HG03575 (cell line): ENCODE measurements at regions not wholly inside any gene's neighbourhood (a gene's known extent, or its start where the extent isn't known, plus 50 kb on each side); places are given as distances from the start of the nearest gene placed in this dataset.

Experiments
- ATAC-seq: cut with Tn5 transposase; IDR thresholded peaks from one replicate; pipeline ENCODE4 v1.9.1; 2021; ENCODE audit not compliant: unreplicated experiment, insufficient number of reproducible peaks, low FRiP score; ENCODE audit errors: extremely low read depth

DNA sequence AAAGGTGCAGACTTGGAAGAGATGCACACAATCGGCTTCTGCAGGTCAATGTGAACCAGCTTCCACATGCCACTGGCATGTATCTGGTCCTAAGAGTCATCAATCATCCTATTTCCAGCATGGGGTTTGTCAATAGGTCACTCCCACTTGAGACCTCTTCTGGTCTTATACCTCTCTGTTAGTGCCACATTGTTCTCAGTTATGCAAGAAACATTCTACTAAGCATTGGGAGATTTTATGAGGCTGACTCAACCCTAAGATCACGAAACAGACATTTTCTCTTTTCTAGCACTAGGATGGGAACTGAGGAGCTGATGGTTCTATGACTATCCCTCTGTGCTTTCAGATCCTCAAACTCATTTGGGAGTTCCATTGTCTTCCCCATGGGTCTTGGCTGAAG, 581.5 kb upstream of the KLF12 start:
- no peak for ATAC-seq

DNA sequence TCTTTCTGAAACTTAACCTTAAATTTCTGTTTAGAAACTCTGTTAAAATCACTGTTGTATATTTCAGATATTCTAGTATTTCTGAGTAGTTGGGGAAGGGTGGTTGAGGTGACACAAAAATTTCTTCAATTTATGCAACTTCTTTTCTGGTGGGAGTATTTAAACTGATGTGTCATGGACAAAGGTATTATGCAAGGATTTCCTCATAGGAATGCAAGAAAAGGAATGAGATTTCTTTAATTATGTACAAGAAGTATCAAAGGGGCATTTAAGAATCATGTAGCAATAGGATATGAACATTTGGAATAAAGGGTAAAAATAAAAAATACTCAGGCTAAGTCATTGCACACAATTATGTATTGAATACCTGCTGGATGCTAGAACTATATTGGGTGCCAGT, 575.8 kb upstream of the KLF12 start:
- no peak for ATAC-seq

DNA sequence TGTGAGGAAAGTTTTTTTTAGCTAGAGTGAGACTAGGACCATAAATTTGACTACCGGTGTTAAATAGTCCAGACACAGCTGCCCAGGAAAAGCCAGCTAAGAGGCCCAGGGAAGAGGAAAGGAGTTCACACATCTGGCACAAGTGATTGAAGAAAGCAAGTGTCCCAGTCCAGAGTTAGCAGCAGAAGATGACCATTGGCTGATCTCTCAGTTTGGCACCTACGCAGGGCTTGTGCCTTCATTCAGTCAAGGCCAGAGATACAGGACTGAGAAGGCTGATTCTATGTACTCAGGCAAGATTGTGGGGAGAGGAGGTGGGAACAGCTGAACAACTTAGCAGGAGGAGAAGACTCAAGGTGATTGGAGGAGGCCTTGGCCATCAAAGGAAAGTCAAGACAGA, 575.0 kb upstream of the KLF12 start:
- ATAC-seq = no peak

DNA sequence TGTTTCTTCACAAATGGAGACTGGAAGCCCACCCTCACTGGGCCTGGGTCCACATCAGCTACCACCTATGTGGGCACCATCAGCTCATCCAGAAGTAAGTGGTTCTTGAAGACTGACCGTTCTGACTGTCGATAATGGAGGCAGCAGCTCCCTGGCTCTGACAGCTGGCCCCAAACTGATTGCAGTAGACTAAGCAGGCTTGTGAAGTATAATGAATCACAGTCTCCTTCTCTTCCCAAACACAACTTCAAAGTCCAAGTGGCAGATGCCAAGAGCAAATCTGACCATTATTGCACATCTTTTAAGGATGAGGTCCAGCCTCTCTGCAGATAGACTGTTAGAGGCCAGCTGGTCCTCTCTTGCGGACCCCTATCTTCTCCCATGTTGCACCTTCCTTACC, 574.4 kb upstream of the KLF12 start:
- no peak for ATAC-seq

DNA sequence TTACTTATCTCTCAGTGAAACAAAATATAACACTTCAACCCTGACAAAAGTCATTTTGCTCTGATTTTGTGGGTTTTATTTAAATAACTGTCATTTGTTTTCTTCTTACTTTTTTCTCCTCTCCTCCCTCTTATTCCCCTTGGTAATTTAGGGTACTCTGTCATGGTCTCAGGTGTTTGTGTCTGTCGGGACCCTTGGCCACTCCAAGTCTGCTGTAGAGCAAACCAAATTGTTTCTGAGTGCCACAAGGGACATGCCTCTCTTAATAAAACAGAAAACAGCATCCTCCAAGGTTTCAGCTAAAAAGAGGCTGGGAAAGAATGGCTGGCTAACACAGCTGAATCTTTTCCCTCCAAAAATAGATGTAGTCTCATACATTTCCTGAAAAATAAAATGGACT, 573.1 kb upstream of the KLF12 start:
- no peak for ATAC-seq

DNA sequence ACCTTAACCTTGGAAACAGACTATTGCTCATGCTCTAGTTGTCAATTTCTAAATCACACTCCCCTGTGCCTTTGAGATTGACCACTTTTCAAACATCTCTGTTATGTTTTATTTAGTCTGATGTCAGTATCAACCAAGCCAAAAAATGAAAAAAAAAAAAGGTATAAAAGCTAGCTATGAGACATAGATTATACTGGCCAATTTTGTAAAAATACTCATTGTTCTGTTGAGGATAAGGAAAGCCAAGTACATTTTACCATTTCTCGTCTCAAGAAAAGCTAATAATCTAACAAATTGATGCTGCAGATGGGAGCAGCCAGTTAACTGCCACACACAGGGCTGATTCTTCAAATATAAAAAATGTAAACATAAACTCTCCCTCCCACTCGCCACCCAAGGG, 572.6 kb upstream of the KLF12 start:
- ATAC-seq = no peak

DNA sequence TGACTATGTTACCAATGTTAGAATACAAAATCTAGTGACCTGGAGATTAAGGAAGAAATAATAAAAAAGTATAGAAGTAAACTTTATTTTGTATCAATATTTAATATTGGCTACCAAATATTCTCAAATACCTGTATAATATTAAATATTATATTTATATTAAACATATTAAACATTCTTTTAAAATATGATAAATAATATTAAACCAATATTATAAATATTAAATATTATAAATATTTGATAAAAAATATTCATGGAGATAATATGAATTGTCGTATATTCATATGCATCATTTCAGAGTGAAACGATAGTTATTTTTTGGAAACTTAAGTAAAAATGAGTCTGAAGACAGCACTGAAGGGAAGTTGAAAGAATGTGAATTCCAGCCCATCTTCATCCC, 571.2 kb upstream of the KLF12 start:
- no peak for ATAC-seq

DNA sequence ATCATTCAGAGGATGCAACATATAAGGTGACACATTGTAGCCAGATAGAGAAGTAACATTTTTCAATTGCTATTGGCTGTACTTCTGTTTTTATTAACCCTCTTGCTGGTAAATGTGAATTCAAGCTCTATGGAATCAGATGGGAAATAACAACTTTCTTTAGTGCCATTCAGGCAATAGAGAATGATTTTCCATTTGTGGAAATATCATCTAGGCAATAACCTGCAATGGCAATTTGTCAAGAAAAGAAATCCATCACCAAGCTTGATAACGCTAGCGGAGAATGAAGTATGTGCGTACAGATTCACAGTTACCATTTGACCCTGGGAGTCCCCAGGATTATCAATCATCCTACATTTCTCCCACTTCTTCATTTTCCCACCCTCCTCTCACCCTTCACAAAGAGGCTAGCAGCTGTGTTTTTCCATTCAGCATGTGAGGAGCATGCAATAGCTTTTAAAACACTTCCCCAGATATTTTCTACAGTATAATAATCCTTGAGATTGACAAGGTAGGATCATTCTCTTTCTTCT, 569.7 kb upstream of the KLF12 start:
- no peak for ATAC-seq

DNA sequence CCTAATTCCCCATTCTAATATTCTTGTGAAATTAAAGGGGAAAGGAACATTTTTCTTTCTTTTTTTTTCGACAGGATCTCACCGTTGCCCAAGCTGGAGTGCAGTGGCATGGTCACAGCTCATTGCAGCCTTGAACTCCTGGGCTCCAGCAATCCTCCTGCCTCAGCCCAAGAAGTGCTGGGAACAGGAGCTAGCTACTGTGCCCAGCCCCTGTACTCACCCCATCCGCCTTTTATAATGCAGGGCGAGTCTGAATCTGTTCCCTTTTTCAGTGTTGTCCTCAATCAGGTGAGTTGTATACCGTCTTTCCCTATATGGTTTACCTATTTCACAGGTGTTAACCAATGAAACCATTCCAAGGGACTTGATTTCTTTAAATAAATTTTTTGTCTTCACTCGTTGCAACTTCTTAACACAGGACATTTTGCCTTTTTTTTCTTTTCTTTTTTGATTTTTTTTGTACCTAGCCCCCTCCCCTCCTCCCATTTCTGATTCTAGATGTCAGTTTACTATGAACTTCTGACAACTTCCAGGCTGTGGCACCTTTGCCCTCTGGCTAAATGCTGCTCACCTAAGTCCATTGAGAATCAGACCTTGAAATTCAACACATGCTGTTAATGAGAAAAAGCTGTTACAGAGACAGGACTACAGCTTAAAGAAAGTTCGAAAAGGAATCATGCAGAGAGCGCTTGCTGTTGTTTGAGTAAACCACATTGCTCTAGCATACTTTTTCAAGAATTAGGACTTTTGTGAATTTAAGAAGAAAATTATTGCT, 562.1 kb upstream of the KLF12 start:
- no peak for ATAC-seq

DNA sequence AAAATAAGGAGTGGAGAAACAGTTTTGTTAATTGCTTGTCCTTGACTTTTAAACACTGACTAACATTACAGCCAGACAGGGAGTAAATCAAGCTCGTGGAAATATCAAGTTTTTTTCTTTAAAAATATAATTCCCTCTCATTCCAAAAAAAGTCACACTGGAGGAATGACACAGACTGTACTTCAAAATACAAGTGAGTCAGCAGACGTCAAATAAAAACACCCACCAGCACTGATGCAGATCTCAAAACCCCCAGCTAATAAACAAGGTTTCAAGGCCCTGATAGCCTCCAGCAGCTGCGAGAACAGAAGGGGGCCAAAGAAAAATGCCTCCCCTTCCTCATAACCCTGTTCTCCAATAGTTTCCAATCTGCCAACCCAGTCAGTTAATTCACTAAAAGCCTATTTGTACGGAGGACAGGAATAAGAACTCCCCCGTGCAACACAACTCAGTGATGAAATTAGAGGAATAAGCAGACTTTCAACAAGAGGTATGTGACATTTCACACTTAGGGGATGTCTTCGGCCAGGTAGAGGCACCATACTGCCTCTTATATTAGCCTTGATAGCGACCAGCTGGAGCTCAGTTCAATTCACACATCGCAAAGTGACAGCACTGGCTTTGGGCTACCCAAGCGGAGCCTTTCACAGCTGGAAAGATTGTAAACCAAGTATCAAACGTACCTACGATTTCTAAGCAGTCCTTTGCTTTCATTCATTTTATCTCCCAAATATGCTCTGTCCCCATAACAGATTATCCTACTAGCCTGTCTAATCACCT, 561.0 kb upstream of the KLF12 start:
- no peak for ATAC-seq

DNA sequence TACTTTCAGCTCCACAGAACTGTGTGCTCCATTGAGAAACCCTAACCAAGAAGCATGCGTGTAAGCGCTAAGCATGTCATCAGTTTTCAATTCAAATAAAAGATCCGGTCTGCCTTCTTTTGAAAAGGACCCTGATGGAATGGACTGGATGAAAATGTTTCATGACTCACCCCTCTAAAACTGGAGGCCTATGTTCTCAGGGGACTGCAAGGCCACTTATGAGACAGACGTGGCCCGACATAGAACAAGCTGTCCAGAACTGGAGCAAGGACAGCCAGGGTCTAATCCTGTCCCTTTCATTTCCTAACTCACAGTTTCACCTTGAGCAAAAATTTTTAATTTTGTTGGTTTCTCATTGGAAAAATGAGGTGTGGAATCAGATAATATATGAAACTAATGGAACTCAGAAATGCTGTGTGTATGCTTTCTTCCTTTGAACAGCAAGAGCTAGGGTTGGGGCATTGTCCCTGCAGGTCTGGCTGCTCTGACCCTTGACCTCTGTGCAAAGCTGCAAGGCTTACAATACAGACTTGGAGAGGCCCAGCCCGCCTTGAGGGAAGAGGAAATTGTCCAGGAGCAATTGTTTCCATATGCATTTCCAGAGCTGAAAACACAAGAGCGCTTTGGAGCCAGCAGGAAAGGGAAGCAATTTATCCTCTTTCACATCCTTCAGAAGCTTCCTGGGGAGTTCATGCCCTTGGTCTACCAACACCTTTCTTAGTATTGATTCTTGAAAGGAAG, 553.4 kb upstream of the KLF12 start:
- no peak for ATAC-seq

DNA sequence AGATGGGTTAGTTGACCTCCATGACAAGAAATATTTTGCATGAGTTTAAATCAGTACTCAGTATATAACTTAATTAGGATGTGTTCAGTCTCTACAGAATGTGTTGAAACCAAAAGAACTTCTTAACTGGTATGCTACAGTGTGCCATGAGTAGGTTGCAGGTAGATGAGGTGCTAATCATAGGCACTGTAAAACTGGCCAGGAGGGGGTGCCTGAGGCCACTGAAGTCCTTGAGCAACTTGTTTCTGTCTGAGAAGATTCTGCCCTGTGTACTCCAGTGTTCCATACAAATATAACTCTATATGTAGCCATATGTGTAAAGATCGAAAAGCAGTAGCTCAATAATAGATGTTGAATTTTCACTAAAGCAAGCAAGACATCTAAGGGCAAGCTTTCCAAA, 549.2 kb upstream of the KLF12 start:
- ATAC-seq = no peak

DNA sequence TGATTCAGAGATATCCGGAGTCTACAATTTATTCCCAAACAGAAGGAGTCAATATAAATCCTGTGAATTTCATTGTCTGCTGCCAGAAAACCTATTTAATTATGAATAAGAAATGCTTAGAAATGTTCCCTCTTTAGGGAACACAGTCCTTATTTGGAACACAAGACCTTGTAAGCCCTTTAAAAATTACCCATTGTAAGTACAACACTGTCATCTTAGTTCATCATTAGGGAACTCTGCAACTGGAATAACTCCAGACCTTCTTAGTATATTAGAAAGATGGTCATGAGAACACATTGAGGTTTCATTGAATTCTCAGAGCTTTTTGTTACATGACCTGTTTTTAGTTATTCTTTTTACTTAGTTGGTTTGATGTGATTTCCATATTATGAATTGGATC, 548.5 kb upstream of the KLF12 start:
- ATAC-seq = no peak

DNA sequence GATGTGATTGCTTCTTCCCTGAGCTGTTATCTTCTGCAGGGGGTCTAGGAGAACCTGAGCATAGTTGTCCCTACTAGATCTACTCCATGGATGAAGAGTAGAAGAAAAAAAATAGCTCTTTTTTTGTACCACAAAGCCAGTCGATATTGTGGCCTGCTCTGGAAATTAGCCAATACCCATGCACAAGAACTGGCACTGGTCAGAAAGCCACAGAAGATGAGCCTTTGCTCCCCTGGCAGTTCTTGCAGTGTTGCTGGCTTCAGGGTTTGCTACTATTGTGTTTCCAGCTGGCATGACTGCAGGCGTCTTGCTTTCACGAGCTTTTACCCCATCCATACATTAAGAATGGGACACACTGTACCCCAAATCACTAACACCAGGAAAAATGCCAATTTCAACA, 547.7 kb upstream of the KLF12 start:
- no peak for ATAC-seq

DNA sequence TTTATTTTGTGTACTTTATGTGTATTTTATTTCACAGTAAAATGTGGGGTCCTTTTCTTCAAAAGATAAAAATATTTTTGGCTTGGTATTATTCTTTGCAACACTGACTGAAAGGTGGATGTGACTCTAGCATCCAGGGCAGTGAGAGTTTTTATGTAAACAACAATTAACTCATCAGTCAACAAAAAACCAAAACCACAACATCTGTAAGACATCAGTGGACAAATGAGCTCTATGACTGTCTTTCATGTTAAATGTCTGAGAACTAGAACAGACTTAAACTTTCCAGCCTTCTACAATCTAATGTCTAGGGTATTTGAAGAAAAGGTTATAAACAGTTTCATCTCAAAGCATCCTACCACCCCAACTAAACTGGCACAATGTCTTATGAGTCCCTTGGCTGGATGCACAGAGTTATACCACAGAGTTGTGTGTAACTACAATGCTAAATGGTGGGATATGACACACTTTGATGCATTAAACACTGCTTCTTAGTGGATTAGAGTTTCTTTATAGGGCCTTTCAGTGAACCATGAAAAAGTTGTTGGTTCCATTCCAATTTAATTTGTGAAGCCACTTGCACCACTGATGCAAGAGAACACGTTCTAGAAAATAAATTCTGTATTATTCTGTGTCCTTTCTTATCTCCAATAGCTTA, 544.2 kb upstream of the KLF12 start:
- no peak for ATAC-seq

DNA sequence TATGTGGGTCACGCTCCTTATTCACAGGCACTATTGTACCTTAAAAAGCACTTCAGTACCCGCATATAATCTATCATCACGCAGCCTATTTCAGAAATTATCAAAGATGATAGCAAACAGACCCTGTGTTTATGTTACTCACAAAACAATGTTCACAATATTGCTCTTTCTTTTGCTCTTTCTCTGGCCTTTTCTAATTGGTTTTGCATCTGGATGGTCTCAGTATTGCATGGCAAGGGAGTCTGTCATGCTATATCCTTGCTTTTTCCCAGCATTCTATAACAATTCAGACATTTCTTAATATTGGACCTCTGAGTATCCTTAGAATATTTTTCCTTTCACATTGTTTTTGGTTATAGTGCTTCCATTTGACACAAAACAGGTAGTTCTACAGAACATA, 541.8 kb upstream of the KLF12 start:
- no peak for ATAC-seq

DNA sequence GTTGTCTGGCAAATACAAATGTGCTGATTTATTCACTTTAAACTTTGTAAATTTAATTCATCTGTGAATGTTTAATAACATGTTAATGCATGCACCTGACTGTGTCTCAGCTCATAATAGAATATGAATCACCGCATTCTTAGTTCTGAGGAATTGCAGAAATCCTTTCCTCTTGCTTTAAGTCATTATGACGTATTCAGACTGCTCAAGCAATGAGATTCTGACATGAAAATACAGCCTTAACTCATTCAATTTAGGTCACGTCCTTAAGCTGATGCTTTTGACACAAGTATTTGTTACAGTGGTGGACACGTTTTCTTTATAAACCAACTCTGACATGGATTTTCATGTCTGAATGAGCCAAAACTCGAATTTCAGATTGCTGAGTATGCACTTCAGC, 541.0 kb upstream of the KLF12 start:
- no peak for ATAC-seq

DNA sequence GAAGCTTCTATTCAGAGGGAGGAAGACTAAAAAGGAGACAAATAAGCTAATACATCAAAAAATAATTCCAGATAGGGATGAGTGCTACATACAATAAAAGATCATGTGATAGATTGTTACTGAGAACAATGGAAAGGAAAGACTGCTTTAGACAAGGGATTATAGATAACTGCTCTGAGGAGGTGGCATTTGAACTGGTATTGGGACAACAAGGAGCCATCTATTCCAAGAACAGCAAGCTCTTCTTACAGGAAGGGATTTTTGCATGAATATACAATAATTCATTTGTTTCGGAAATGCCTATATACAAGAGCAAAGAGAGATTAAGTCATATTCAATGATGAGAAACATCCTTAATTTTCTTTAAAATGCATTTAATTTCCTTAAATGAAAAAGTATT, 540.5 kb upstream of the KLF12 start:
- ATAC-seq = no peak

DNA sequence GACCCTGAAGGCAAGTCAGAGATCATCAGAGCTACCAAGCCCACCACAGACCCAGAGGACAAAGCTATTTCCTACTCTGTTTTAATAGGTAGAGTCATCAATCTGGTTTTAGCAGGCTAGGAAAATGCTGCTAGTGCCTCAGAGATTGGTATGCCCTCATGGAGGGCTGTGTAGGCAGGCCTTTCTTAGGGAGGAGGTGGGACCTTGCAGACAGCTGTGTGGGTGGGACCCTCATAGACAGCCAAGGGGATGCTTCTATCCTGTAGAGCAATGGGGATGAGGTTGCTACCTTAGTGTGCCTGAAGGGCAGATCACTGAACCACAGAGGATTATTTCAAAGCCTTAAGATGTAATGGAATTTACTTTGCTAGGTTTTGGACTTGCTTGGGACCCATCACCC, 534.9 kb upstream of the KLF12 start:
- ATAC-seq = no peak
